OCI-LY1 (cell line): ENCODE measurements at regions not wholly inside any gene's neighbourhood (a gene's known extent, or its start where the extent isn't known, plus 50 kb on each side); places are given as distances from the start of the nearest gene placed in this dataset.

Source experiments
- H2AFZ ChIP-seq: fragments of 200-600 bp; sonication (generic), shearing (Covaris generic); 2 replicates; pipeline ENCODE4 v1.6.0; 2014; ENCODE audit warnings: antibody characterized with exemption, mild to moderate bottlenecking, low read length
- H3F3A ChIP-seq: fragments of 200-600 bp; sonication (generic), shearing (Covaris generic); 2 replicates; pipeline ENCODE4 v1.6.0; 2014; ENCODE audit warnings: mild to moderate bottlenecking, antibody characterized with exemption, low read length, moderate library complexity; ENCODE audit not compliant: insufficient read depth
- H3K27ac ChIP-seq: fragments of 200-600 bp; sonication (generic); 2 replicates; pipeline ENCODE4 v1.5.1; 2014; ENCODE audit warnings: low read length, mixed run types, mild to moderate bottlenecking, low read depth; ENCODE audit not compliant: poor library complexity, severe bottlenecking
- H3K27me3 ChIP-seq: fragments of 200-600 bp; sonication (generic); 2 replicates; pipeline ENCODE4 v1.6.0; 2014; ENCODE audit warnings: antibody characterized with exemption, mild to moderate bottlenecking, low read length, moderate library complexity; ENCODE audit not compliant: insufficient read depth
- H3K36me3 ChIP-seq: fragments of 200-600 bp; sonication (generic); 2 replicates; pipeline ENCODE4 v1.6.1; 2014; ENCODE audit warnings: mild to moderate bottlenecking, antibody characterized with exemption, low read length, moderate library complexity, mixed read lengths; ENCODE audit not compliant: insufficient read depth
- H3K4me1 ChIP-seq: fragments of 200-600 bp; sonication (generic); 2 replicates; pipeline ENCODE4 v1.5.1; 2014; ENCODE audit warnings: mild to moderate bottlenecking, low read length, moderate library complexity; ENCODE audit not compliant: insufficient read depth, severe bottlenecking
- H3K4me2 ChIP-seq: fragments of 200-600 bp; sonication (generic), shearing (Covaris generic); 2 replicates; pipeline ENCODE4 v1.6.1; 2014; ENCODE audit warnings: low read length
- H3K4me3 ChIP-seq: fragments of 200-600 bp; sonication (generic); 2 replicates; pipeline ENCODE4 v1.5.1; 2014; ENCODE audit warnings: low read length, low read depth, mild to moderate bottlenecking, mixed read lengths; ENCODE audit not compliant: poor library complexity, severe bottlenecking
- H3K79me2 ChIP-seq: fragments of 200-600 bp; shearing (Covaris generic); 2 replicates; pipeline ENCODE4 v1.6.1; 2016; ENCODE audit warnings: mixed run types, low read length, mixed read lengths; ENCODE audit not compliant: insufficient read depth
- H3K9ac ChIP-seq: fragments of 200-600 bp; sonication (generic), shearing (Covaris generic); 2 replicates; pipeline ENCODE4 v1.6.1; 2014; ENCODE audit warnings: mild to moderate bottlenecking, low read length, mixed read lengths
- H3K9me2 ChIP-seq: fragments of 200-600 bp; sonication (generic), shearing (Covaris generic); 2 replicates; pipeline ENCODE4 v1.6.1; 2014; ENCODE audit warnings: low read depth, mild to moderate bottlenecking, low read length, mixed read lengths
- H3K9me3 ChIP-seq: fragments of 200-600 bp; shearing (Covaris generic); 2 replicates; pipeline ENCODE4 v1.6.1; 2014; ENCODE audit warnings: low read length, mixed read lengths
- H4K20me1 ChIP-seq: fragments of 200-600 bp; sonication (generic), shearing (Covaris generic); 2 replicates; pipeline ENCODE4 v1.6.0; 2016; ENCODE audit warnings: mild to moderate bottlenecking, low read length; ENCODE audit not compliant: insufficient read depth
- EZH2 ChIP-seq: fragments of 200-600 bp; sonication (generic), shearing (Covaris generic); IDR thresholded peaks from 2 replicates; pipeline ENCODE4 v1.8.0; 2017; ENCODE audit warnings: borderline replicate concordance, mixed run types, mild to moderate bottlenecking, antibody characterized with exemption, low read length, moderate library complexity, mixed read lengths
- TF ChIP-seq, protein P1 (sequence below): fragments of 200-600 bp; sonication (generic), shearing (Covaris generic); IDR thresholded peaks from 2 replicates; pipeline ENCODE4 v1.5.1; 2017; ENCODE audit warnings: mild to moderate bottlenecking, antibody characterized with exemption, low read length, moderate library complexity, mixed read lengths

DNA sequence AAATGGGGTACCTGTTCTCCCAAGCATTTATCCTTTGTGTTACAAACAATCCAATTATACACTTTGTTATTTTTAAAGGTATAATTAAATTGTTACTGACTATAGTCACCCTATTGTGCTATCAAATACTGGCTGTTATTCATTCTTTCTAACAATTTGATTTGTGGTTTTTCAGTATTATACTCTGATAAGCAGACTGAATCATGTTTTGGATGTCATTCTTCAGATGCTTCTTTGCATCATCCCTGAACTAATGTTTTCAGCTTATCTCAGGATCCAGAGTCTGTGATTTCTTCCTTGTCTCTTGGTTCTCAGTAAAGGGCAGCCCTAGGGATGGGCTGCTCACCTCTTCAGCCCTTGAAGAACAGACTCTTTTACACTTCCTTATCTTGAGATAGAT is 177.8 kb upstream of the SGCD start:
- Histone ChIP-seq H3K9ac (no peak overlapping the region), H3K79me2 (no peaks in the 10 kb centered on the region)

DNA sequence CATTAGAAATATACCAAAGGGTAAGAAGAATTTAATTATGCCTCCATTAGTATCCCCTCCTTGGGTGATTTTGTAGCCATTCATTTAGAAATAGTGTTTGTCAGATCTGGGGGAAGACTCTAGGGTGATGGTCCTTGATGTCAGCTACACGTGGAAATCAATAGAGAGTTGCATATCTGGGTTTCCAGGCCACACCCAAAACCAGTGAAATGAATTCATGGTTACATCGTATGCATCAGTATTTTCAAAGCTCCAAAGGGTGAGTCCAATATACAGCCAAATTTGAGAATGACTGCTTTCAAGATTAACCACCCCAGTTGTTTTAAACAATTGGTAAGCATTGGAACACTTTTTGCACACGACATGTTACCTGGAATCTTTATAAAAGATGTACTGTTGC is 173.4 kb upstream of the SGCD start:
- Histone ChIP-seq H3K9me3 (no peaks in the 10 kb centered on the region), H3K27ac (no peak overlapping the region), H3K27me3 (no peaks in the 10 kb centered on the region), H3K4me1 (no peaks in the 10 kb centered on the region), H3K9ac (no peak overlapping the region), H3F3A (no peaks in the 10 kb centered on the region), H4K20me1 (no peaks in the 10 kb centered on the region), H2AFZ (no peak overlapping the region), H3K4me2 (no peak overlapping the region), H3K4me3 (no peak overlapping the region), H3K9me2 (no peaks in the 10 kb centered on the region), H3K36me3 (no peaks in the 10 kb centered on the region), H3K79me2 (no peaks in the 10 kb centered on the region)
- TF ChIP-seq EZH2 = no peak
- TF ChIP-seq, protein P1, sequence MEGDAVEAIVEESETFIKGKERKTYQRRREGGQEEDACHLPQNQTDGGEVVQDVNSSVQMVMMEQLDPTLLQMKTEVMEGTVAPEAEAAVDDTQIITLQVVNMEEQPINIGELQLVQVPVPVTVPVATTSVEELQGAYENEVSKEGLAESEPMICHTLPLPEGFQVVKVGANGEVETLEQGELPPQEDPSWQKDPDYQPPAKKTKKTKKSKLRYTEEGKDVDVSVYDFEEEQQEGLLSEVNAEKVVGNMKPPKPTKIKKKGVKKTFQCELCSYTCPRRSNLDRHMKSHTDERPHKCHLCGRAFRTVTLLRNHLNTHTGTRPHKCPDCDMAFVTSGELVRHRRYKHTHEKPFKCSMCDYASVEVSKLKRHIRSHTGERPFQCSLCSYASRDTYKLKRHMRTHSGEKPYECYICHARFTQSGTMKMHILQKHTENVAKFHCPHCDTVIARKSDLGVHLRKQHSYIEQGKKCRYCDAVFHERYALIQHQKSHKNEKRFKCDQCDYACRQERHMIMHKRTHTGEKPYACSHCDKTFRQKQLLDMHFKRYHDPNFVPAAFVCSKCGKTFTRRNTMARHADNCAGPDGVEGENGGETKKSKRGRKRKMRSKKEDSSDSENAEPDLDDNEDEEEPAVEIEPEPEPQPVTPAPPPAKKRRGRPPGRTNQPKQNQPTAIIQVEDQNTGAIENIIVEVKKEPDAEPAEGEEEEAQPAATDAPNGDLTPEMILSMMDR = no peak

More for the DNA sequence above, 177.8 kb upstream of the SGCD start:
- Histone ChIP-seq H3K4me3 (no peak overlapping the region), H2AFZ (no peak overlapping the region), H3K4me1 (no peaks in the 10 kb centered on the region), H3K9me3 (no peaks in the 10 kb centered on the region), H3K36me3 (no peaks in the 10 kb centered on the region), H3K27ac (no peak overlapping the region), H3K4me2 (no peak overlapping the region), H3F3A (no peaks in the 10 kb centered on the region), H4K20me1 (no peaks in the 10 kb centered on the region), H3K9me2 (no peaks in the 10 kb centered on the region), H3K27me3 (no peaks in the 10 kb centered on the region)
- TF ChIP-seq, protein P1 = no peak
- no peak for TF ChIP-seq EZH2

DNA sequence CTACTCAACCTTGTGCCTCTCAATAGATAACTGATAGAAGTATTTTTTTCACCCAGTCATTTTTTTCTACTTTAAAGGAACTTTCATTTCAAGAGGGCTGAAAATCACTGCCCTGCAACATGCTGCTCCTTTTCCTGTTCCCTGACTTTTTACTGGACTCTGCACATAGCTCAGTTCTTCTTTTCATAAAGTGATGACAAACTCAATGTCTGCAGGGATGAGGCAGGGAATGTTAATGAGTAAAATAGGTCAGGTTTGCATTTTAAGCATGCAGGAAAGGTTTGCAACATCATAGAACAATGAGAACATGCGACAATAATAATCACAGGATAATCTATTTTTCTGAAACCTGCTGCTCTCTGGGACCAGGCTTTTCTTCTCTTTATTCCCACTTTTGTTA is 172.2 kb upstream of the SGCD start:
- Histone ChIP-seq H3K27me3 (no peaks in the 10 kb centered on the region), H4K20me1 (no peaks in the 10 kb centered on the region), H3K79me2 (no peaks in the 10 kb centered on the region), H2AFZ (no peak overlapping the region), H3K9me3 (no peaks in the 10 kb centered on the region), H3F3A (no peaks in the 10 kb centered on the region), H3K4me3 (no peak overlapping the region), H3K36me3 (no peaks in the 10 kb centered on the region), H3K9me2 (no peaks in the 10 kb centered on the region), H3K27ac (no peak overlapping the region), H3K4me1 (no peaks in the 10 kb centered on the region), H3K9ac (no peak overlapping the region), H3K4me2 (no peak overlapping the region)
- no peak for TF ChIP-seq EZH2
- TF ChIP-seq, protein P1 = no peak
